Upper lobe of right lung (tissue), 1 donor: ENCODE measurements at regions not wholly inside any gene's neighbourhood (a gene's known extent, or its start where the extent isn't known, plus 50 kb on each side); places are given as distances from the start of the nearest gene placed in this dataset.

Source experiments
- ATAC-seq: fragments of 200-7000 bp; cut with Tn5 transposase; one replicate; pipeline ENCODE4 v1.9.1; 2020; ENCODE audit warnings: mild to moderate bottlenecking, moderate library complexity
- DNase-seq: peaks from one replicate; pipeline ENCODE4 v3.0.0-alpha.2; 2020
- H3K27ac ChIP-seq: fragments of 200-600 bp; one replicate; pipeline ENCODE4 v1.8.0; 2022
- H3K27me3 ChIP-seq: fragments of 200-600 bp; one replicate; pipeline ENCODE4 v1.8.0; 2022; ENCODE audit warnings: mild to moderate bottlenecking
- H3K36me3 ChIP-seq: fragments of 200-600 bp; one replicate; pipeline ENCODE4 v1.8.0; 2022
- H3K4me1 ChIP-seq: fragments of 200-600 bp; one replicate; pipeline ENCODE4 v1.8.0; 2022
- H3K4me3 ChIP-seq: fragments of 200-600 bp; one replicate; pipeline ENCODE4 v1.8.0; 2022; ENCODE audit warnings: mild to moderate bottlenecking
- H3K9me3 ChIP-seq: fragments of 200-600 bp; one replicate; pipeline ENCODE4 v1.8.0; 2022
- intact Hi-C: fragments of 100-400 bp; cut with DNase I; formaldehyde crosslinking; loops from one replicate; pipeline ENCODE4 v1.11.0; 2022
- TF ChIP-seq, protein P1 (sequence below): fragments of 200-600 bp; IDR thresholded peaks from one replicate; pipeline ENCODE4 v1.8.0; 2022; ENCODE audit warnings: antibody characterized with exemption
- donor health status: DM: no; HTN: yes; CAD: no; lungs with severe emphysema.

DNA sequence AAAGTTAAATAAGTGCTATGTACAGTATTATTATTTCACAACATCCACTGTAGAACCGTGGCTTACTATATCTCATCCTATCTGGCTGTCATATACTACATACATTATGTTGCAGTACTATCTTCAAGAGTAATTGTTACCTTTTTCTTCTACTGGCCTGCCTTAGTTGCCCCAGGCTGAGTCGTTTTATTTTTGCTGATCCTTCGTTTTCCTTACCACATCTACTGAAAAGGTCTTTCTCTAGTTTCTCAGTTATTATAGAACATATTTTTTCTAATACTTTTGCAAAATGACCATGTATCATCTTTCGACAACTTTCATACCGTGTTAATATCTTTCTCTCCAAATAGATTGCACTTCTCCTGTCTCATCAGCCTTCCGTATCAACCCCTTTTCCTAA lies 523.1 kb downstream of the SOX5 start:
- intact Hi-C loops = no loop called here
- TF ChIP-seq, protein P1, sequence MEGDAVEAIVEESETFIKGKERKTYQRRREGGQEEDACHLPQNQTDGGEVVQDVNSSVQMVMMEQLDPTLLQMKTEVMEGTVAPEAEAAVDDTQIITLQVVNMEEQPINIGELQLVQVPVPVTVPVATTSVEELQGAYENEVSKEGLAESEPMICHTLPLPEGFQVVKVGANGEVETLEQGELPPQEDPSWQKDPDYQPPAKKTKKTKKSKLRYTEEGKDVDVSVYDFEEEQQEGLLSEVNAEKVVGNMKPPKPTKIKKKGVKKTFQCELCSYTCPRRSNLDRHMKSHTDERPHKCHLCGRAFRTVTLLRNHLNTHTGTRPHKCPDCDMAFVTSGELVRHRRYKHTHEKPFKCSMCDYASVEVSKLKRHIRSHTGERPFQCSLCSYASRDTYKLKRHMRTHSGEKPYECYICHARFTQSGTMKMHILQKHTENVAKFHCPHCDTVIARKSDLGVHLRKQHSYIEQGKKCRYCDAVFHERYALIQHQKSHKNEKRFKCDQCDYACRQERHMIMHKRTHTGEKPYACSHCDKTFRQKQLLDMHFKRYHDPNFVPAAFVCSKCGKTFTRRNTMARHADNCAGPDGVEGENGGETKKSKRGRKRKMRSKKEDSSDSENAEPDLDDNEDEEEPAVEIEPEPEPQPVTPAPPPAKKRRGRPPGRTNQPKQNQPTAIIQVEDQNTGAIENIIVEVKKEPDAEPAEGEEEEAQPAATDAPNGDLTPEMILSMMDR = no peak
- DNase-seq (no peak), ATAC-seq (no peak)
- Histone ChIP-seq H3K4me1 (no peaks in the 10 kb centered on the region), H3K4me3 (no peak overlapping the region), H3K9me3 (no peaks in the 10 kb centered on the region), H3K27me3 (no peaks in the 10 kb centered on the region), H3K27ac (no peak overlapping the region), H3K36me3 (no peaks in the 10 kb centered on the region)

DNA sequence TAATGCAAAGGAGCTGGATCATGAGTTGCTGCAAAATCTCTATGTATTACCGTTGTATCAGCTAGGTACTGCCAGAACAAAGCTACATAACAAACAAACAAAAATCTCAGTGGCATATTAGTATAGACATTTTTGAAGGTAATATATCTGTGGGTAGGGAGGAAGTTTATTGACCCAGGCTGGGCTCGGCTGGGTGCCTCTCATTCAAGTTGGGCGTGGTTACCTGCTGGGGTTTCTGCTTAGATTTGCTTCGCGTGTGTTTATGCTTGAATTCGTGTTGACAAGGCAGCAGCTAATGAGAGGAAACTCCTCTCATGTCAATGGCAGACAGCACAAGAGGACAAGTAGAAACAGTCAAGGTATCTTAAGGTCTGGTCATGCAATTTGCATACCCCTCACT lies 520.7 kb downstream of the SOX5 start:
- Histone ChIP-seq H3K27me3 (no peaks in the 10 kb centered on the region), H3K9me3 (no peaks in the 10 kb centered on the region), H3K36me3 (no peaks in the 10 kb centered on the region), H3K4me1 (no peaks in the 10 kb centered on the region), H3K27ac (no peak overlapping the region), H3K4me3 (no peak overlapping the region)
- TF ChIP-seq, protein P1 = no peak
- intact Hi-C loops = no loop called here
- no peak for DNase-seq
- no peak for ATAC-seq

DNA sequence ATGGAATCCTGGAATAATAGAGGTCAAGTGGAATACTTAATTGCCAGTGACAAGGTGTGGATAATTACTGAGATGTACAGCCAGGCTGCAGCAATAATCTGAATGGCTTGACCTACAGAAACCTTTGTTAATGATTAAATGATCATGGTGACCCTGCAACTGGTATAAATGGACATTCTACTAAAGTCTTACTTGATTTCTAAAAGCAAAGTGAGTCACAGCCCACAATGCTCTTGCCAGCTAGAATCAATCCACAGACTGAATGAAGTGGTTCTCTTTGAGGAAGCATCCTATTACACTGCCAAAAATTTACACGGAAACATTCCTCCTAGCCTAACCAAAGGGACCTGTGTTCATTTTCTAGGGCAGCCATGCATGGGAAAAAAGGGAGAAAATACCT lies 518.5 kb downstream of the SOX5 start:
- Histone ChIP-seq H3K4me1 (no peaks in the 10 kb centered on the region), H3K27ac (no peak overlapping the region), H3K36me3 (no peaks in the 10 kb centered on the region), H3K27me3 (no peaks in the 10 kb centered on the region), H3K9me3 (no peaks in the 10 kb centered on the region), H3K4me3 (no peak overlapping the region)
- intact Hi-C loops = no loop called here
- DNase-seq = no peak
- no peak for ATAC-seq
- TF ChIP-seq, protein P1 = no peak

DNA sequence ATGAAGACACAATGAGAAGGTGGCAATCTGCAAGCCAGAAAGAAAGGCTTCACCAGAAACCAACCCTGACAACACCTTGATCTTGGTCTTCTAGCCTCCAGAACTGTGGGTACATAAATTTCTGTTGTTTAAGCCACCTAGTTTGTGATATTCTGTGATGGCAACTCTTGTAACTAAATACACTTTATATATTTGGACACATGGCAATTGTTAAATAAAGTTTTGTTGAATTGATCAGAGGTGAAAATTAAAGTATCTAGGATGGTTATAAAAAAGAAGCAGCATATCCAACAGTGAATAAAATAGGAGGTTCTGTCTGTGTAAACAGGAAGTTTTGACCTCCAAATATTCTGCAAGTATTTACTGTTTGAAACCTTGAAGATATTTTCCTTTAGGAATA lies 516.3 kb downstream of the SOX5 start:
- no peaks in the 10 kb centered on the region for H3K4me1 ChIP-seq
- H3K9me3 ChIP-seq = no peaks in the 10 kb centered on the region
- DNase-seq (no peak), ATAC-seq (no peak)
- no peaks in the 10 kb centered on the region for H3K27me3 ChIP-seq
- H3K27ac ChIP-seq = no peak overlapping the region
- H3K4me3 ChIP-seq = no peak overlapping the region
- TF ChIP-seq, protein P1 = no peak
- intact Hi-C loops = no loop called here
- H3K36me3 ChIP-seq = no peaks in the 10 kb centered on the region

DNA sequence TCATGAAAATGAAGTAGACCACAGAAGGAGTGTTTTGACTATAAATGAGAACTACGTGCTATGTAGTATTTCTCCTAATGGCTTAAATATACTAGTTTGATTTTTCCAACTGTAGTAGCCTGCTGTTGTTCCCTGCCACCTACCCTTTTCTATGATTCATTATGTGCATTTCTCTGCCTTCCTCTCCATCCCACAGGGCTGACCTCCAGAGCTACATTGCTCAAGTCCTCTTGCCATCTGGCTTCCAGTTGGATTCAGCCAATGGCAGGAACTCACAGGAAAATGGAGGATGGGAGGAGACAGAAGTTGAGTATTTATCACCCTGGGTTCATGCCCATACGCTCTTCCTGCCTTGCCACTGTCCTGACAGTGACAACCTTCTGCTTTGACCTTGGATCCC lies 515.3 kb downstream of the SOX5 start:
- Histone ChIP-seq H3K36me3 (no peaks in the 10 kb centered on the region), H3K4me1 (no peaks in the 10 kb centered on the region), H3K4me3 (no peak overlapping the region), H3K9me3 (no peaks in the 10 kb centered on the region), H3K27me3 (no peaks in the 10 kb centered on the region), H3K27ac (no peak overlapping the region)
- no peak for ATAC-seq
- intact Hi-C loops = no loop called here
- no peak for DNase-seq
- TF ChIP-seq, protein P1 = no peak

DNA sequence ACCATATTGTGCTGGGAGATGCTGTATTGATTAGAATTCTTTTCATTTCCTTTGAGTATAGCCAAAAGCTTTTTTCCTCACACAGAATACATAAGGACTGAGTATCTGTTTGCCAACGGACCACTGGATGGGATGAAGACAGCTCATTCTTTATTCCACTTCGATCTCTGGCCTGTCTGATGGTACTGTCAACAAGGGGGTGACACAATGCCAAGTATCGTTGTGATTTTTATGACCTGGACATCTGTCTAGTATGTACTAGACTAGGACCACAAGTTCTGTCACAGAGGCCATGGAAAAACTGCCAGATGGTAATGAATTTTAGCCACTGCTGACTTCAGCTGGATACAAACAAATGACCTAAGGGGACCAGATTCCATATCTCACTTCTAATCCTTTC lies 502.7 kb downstream of the SOX5 start:
- Histone ChIP-seq H3K9me3 (no peaks in the 10 kb centered on the region), H3K36me3 (no peaks in the 10 kb centered on the region), H3K27ac (no peak overlapping the region), H3K27me3 (no peaks in the 10 kb centered on the region), H3K4me1 (no peaks in the 10 kb centered on the region), H3K4me3 (no peak overlapping the region)
- TF ChIP-seq, protein P1 = no peak
- intact Hi-C loops = no loop called here
- DNase-seq = no peak
- no peak for ATAC-seq
